Spleen (tissue), 11 donors: ENCODE measurements at regions not wholly inside any gene's neighbourhood (a gene's known extent, or its start where the extent isn't known, plus 50 kb on each side); places are given as distances from the start of the nearest gene placed in this dataset.

ENCODE experiments used
- DNase-seq: peaks from one replicate; pipeline ENCODE4 v3.0.0-alpha.2; 2020
- H3K27ac ChIP-seq, 8 donors: fragments of 200-600 bp; sonication (generic) in 7 of 8; 1 replicate in 4 of 8; 2 replicates in 4 of 8; pipeline versions ENCODE4 v1.5.0 to v1.8.0; 2016 to 2021; ENCODE audit warnings: inconsistent platforms in 4 of 8, mild to moderate bottlenecking in 4 of 8, moderate library complexity in 1 of 8
- H3K27me3 ChIP-seq, 7 donors: fragments of 200-600 bp; sonication (generic) in 6 of 7; replicated peaks in 1 of 7; 1 replicate in 4 of 7; 2 replicates in 3 of 7; pipeline versions ENCODE4 v1.5.0 to v1.8.0; 2016 to 2021; ENCODE audit warnings: inconsistent platforms in 3 of 7, mild to moderate bottlenecking in 1 of 7
- H3K36me3 ChIP-seq, 6 donors: fragments of 200-600 bp; sonication (generic) in 5 of 6; 1 replicate in 4 of 6; 2 replicates in 2 of 6; pipeline versions ENCODE4 v1.5.0 to v1.8.0; 2016 to 2021; ENCODE audit warnings: inconsistent platforms in 2 of 6
- H3K4me1 ChIP-seq, 6 donors: fragments of 200-600 bp; sonication (generic) in 5 of 6; 1 replicate in 3 of 6; 2 replicates in 3 of 6; pipeline versions ENCODE4 v1.5.0 to v1.8.0; 2016 to 2021; ENCODE audit warnings: inconsistent platforms in 3 of 6
- H3K4me3 ChIP-seq, 8 donors: fragments of 200-600 bp; sonication (generic) in 7 of 8; 1 replicate in 4 of 8; 2 replicates in 4 of 8; pipeline versions ENCODE4 v1.5.0 to v1.8.0; 2016 to 2021; ENCODE audit warnings: inconsistent platforms in 4 of 8, mild to moderate bottlenecking in 4 of 8, moderate library complexity in 2 of 8
- H3K9me3 ChIP-seq, 8 donors: fragments of 200-600 bp; sonication (generic) in 7 of 8; 1 replicate in 4 of 8; 2 replicates in 4 of 8; pipeline versions ENCODE4 v1.5.0 to v1.8.0; 2016 to 2021; ENCODE audit warnings: inconsistent platforms in 4 of 8
- POLR2A ChIP-seq, 3 donors: fragments of 450-650 bp; IDR thresholded peaks; one replicate each; pipeline ENCODE4 v1.5.1; 2017; ENCODE audit warnings: antibody characterized with exemption in 3 of 3, mild to moderate bottlenecking in 1 of 3
- POLR2AphosphoS5 ChIP-seq, 3 donors: sonication (generic); formaldehyde crosslinking; IDR thresholded peaks; one replicate each; pipeline ENCODE4 v1.5.1; 2017; ENCODE audit warnings: antibody characterized with exemption in 3 of 3
- WGBS, 5 donors: extraction: QIAGEN DNeasy Blood & Tissue Kit in 3 of 5; methylation state at CpG; one replicate each; pipeline versions ENCODE4 v1.1.5 to v1.1.7; 2013 to 2018; 5-methylcytosine and 5-hydroxymethylcytosine counted together
- intact Hi-C: fragments of 100-400 bp; cut with DNase I; formaldehyde crosslinking; loops from one replicate; pipeline ENCODE4 v1.15.0; 2023; ENCODE audit warnings: low total_unique reads
- TF ChIP-seq, protein P1 (sequence below), 11 experiments: fragments of 200-600 bp in 7 of 11; fragments of 450-650 bp in 4 of 11; sonication (generic) in 4 of 11; IDR thresholded peaks in 8 of 11; conservative IDR thresholded peaks in 3 of 11; 1 replicate in 7 of 11; 2 replicates in 4 of 11; pipeline versions ENCODE4 v1.4.0 to v1.8.0; 2016 to 2021; ENCODE audit warnings: antibody characterized with exemption in 11 of 11, inconsistent platforms in 4 of 11, mild to moderate bottlenecking in 1 of 11
- donor health status: healthy with polysubstance abuse.
- donor health status: DM: no; HTN: no; CAD: no; lungs with moderate emphysema.
- donor health status: DM: no; HTN: no; CAD: no.
- donor health status: Bipolar disorder and iron deficiency.
- donor health status: healthy.
- donor health status: DM: no; HTN: no; CAD: no.
- donor health status: DM: yes; HTN: yes; CAD: no.

DNA sequence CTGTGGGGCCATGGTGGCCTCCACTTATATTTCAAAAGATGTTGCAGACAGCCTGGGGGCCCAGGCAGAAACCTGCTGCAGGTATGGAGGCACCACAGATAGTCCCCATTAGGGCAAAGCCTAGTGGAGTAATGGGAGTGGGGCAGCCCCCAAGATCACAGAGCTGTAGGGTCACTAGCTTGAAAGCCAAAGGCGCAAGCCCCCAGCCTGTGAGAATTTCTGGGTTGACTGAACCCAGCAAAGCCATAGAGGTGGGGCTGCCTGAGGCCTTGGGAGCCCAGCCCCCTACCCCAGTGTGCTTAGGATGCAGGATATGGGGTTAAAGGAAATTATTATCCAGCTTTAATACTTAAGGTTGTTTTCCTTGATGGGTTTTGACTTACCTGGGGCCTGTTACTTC is 165.3 kb upstream of the FBN2 start:
- H3K4me3 ChIP-seq = no peak overlapping the region
- TF ChIP-seq POLR2AphosphoS5 (IDR thresholded peaks at IDR 0.05) = no peak
- TF ChIP-seq, protein P1, sequence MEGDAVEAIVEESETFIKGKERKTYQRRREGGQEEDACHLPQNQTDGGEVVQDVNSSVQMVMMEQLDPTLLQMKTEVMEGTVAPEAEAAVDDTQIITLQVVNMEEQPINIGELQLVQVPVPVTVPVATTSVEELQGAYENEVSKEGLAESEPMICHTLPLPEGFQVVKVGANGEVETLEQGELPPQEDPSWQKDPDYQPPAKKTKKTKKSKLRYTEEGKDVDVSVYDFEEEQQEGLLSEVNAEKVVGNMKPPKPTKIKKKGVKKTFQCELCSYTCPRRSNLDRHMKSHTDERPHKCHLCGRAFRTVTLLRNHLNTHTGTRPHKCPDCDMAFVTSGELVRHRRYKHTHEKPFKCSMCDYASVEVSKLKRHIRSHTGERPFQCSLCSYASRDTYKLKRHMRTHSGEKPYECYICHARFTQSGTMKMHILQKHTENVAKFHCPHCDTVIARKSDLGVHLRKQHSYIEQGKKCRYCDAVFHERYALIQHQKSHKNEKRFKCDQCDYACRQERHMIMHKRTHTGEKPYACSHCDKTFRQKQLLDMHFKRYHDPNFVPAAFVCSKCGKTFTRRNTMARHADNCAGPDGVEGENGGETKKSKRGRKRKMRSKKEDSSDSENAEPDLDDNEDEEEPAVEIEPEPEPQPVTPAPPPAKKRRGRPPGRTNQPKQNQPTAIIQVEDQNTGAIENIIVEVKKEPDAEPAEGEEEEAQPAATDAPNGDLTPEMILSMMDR (IDR thresholded peaks at IDR 0.05 in 8 of 11, conservative IDR thresholded peaks at IDR 0.05 in 3 of 11) = no peak
- TF ChIP-seq POLR2A (IDR thresholded peaks at IDR 0.05) = no peak

DNA sequence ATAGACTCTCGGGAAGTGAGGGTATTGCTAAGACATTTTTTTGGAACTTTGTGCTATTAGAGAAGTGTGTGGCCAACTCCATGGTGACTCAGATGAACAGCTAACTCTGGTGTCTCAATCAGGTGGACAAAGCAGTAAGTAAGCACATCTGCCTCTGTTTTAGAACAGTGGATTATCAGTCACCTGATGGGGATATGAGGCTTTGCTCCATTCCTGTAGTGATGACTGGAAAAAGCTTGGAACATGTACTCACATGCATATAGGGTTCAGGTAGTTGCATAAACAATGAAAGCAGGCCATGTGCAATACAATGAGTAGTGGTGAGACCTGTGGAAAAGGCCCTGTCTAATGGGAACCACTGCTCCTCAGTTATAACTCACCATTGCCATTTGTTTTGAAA is 168.2 kb upstream of the FBN2 start:
- intact Hi-C loops = no loop called here
- TF ChIP-seq POLR2A (IDR thresholded peaks at IDR 0.05) (no peak), POLR2AphosphoS5 (IDR thresholded peaks at IDR 0.05) (no peak)
- TF ChIP-seq, protein P1 (IDR thresholded peaks at IDR 0.05 in 8 of 11, conservative IDR thresholded peaks at IDR 0.05 in 3 of 11) = no peak
- H3K9me3 ChIP-seq = no peaks in the 10 kb centered on the region
- H3K4me3 ChIP-seq = no peak overlapping the region
- H3K27ac ChIP-seq = no peak overlapping the region
- H3K36me3 ChIP-seq = no peaks in the 10 kb centered on the region
- WGBS, 5 donors = 80 to 100% (median 85%) methylated on average over 1 of the region's 1 CpG
- DNase-seq = no peak
- H3K27me3 ChIP-seq = no peaks in the 10 kb centered on the region
- no peaks in the 10 kb centered on the region for H3K4me1 ChIP-seq

More for the DNA sequence above, 165.3 kb upstream of the FBN2 start:
- intact Hi-C loops = no loop called here
- no peaks in the 10 kb centered on the region for H3K27me3 ChIP-seq
- H3K36me3 ChIP-seq = no peaks in the 10 kb centered on the region
- no peak for DNase-seq
- 75 to 100% (median 88%) methylated on average over 1 of the region's 1 CpG for WGBS, 5 donors
- no peaks in the 10 kb centered on the region for H3K4me1 ChIP-seq
- H3K27ac ChIP-seq = no peak overlapping the region
- H3K9me3 ChIP-seq = no peaks in the 10 kb centered on the region

DNA sequence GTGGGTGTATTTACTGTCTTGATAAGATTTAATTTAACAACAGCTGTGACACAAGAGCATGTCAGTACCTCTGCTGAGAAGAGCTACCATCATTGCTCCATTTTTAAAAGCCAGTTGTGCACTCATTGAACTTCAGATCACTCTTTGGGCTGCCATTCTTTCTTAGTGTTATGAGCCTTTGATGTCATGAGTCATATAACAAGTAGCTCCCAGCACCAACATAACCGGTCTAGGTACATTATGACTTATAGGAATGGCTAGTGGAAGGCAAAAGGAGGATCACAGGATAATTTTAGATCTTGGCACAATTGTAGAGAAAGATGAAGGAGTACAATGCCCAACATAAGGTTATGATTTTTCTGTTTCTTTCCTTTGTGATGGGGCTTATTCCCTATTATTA is 170.8 kb upstream of the FBN2 start:
- Histone ChIP-seq H3K4me3 (no peak overlapping the region), H3K27ac (no peak overlapping the region), H3K4me1 (no peaks in the 10 kb centered on the region), H3K36me3 (no peaks in the 10 kb centered on the region), H3K9me3 (peaks cover 0 to 13% (median 0%) of the 10 kb centered on the region in 8 donors), H3K27me3 (no peaks in the 10 kb centered on the region)
- DNase-seq = no peak
- WGBS, 5 donors = 78 to 97% (median 91%) methylated on average over 1 of the region's 1 CpG
- intact Hi-C loops = no loop called here
- TF ChIP-seq, protein P1 (IDR thresholded peaks at IDR 0.05 in 8 of 11, conservative IDR thresholded peaks at IDR 0.05 in 3 of 11) = no peak
- TF ChIP-seq POLR2A (IDR thresholded peaks at IDR 0.05) (no peak), POLR2AphosphoS5 (IDR thresholded peaks at IDR 0.05) (no peak)

DNA sequence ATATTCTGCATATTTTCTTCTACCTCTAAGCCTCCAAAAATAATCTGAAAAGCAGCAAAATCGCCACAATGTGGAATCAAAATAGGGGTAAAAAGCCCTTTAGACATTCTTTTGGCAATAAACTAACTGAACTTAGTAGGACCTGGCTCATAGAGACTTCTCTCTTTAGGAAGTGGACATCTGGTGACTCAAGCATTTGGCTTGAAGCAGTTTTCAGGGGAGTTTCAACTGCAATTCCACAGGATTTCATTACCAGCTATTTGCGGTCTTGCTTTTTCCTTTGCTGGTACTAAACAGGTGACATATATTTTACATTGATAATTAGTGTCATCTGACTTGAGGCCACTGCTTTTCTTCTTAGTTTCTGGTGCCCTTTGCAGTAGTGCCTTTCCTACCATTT is 173.2 kb upstream of the FBN2 start:
- Histone ChIP-seq H3K27ac (no peak overlapping the region), H3K4me1 (no peaks in the 10 kb centered on the region), H3K27me3 (no peaks in the 10 kb centered on the region), H3K36me3 (no peaks in the 10 kb centered on the region), H3K4me3 (no peak overlapping the region), H3K9me3 (peaks cover 0 to 13% (median 0%) of the 10 kb centered on the region in 8 donors)
- intact Hi-C loops = no loop called here
- TF ChIP-seq POLR2A (IDR thresholded peaks at IDR 0.05) (no peak), POLR2AphosphoS5 (IDR thresholded peaks at IDR 0.05) (no peak)
- TF ChIP-seq, protein P1 (IDR thresholded peaks at IDR 0.05 in 8 of 11, conservative IDR thresholded peaks at IDR 0.05 in 3 of 11) = no peak
- WGBS, 5 donors = 62 to 91% (median 83%) methylated on average over 2 of the region's 2 CpGs
- no peak for DNase-seq
